AG20443 (cell line): ENCODE measurements at regions not wholly inside any gene's neighbourhood (a gene's known extent, or its start where the extent isn't known, plus 50 kb on each side); places are given as distances from the start of the nearest gene placed in this dataset.

Experiments
- DNase-seq: peaks from one replicate; pipeline ENCODE4 v3.0.0; 2012; ENCODE audit warnings: low spot score, mixed read lengths

DNA sequence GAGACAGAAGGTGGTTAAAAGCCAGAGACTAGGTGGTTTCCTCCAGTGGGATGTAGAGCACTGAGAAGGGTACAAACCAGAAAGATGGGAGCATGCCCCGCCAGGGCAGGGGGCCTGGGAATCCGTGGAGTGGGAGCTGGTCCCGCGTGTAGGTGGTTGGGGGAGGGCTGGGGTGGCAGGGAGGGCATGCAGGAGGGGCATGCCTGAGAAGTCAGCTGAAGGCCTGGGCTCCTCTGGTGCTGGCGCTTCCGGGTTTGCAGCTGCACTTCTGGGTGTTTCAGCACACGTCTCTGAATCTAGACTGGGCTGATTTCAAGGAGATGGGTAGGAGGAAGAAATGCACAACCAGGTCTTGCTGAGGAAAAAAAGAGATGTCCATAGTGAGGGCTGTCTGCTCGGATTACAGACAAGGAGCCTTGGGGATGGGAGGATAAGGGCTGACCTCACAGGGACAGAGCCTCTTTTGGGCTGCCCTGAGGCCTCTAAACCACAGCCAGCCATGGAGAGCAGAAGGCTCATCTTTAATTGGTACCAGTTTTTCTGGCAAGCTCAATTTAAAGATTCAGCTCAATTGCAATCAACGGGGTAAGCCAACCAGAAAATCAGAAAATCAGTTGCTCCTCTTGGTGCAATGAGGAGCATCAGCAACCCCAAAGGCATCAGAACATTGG lies 151.9 kb downstream of the FAM43A start:
- DNase-seq: peak; percentile 35

DNA sequence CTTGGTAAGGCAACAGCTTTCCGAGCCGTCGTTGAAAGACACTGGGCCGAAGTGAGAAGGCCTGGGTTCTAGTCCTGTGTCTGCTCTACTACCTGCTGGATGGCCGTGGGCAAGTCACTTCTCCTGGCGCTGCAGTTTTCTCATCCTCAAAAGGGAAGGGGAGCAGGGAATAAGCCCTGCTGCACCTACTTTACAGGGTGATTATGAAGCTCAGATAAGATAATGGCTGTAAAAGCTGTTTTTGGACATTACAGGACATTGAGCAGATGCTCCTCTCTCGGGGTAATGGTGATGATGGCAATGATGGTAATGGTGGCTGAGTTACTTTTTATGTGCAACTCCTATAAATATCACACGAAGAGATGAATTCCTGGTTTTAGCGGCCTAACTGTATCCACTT lies 152.6 kb downstream of the FAM43A start:
- DNase-seq: no peak

DNA sequence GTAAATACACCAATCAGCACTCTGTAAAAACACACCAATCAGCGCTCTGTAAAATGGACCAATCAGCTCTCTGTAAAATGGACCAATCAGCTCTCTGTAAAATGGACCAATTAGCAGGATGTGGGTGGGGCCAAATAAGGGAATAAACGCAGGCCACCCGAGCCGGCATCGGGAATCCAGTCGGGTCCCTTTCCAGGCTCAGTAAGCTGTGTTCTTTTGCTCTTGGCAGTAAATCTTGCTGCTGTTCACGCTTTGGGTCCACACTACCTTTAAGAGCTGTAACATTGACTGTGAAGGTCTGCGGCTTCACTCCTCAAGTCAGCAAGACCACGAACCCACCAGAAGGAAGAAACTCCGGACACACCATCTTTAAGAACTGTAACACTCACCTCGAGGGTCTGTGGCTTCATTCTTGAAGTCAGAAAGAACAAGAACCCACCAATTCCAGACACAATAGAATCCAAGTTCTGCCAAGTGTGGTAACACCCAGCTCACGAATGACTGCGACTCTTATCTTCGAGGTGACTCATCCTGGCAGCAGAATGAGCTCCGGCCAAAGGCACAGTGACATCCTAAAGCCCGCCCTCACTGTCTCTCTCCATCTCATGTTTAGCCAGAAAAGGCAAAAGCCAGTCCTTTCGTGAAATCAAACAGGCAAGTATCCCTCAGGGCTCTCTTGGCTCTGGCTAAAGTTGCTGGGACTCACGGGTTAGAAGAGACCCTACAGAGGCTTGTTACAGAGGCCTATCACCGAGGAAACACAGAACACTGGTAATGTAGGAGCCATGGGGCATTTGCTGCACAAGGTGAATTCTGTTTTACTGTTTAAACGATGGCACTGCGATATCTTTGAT lies 155.2 kb downstream of the FAM43A start:
- peak; percentile 63 for DNase-seq

DNA sequence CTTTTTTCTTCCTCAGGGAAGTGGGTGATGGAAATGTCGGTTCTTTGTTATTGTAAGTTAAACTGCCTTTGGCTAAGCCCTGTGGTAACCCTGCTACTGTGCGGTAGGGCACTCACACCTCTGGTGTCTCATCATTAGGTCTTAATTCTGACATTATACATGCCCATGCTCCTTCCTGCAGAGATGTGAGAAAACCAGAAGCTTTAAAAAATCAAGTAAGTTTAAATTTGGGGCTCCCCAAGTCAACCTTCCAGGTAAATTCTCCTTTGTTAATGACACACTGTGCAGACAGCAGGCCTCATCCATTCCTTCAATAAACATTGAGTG lies 155.8 kb downstream of the FAM43A start:
- no peak for DNase-seq

DNA sequence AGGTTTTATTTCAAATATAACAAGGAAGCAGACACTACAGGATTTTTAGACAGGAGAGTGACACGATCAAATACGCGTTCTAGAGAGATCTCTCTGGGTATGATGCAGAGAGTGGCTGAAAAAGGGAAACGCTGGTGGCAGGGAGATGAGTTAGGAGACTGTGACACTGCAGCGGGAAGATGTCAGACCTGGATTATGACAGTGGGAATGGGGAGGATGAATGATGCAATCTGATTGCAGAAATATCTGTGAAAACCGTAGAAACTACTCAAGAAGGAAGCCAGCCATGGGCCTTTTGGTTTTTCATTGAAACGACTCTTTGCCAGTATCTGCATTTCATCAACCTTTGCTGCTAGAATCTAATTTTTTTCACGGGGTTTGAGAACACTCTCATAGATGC lies 157.9 kb downstream of the FAM43A start:
- DNase-seq: no peak

DNA sequence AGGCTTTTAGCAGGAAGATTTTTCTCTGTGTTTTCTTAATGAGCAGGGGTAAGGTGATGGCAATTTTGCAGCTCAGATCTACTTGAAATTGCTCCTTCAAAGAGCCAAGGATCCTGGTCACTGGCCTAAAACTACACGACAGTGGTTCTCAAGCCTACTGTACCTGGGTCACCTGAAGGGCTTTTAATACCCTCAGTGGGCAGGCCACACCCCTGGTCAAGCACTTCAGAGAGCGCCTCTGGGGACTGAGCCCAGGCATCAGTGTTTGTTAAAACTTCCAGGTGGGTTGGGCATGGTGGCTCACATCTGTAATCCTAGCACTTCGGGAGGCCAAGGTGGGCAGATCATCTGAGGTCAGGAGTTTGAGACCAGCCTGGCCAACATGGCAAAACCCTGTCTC lies 158.4 kb downstream of the FAM43A start:
- no peak for DNase-seq

DNA sequence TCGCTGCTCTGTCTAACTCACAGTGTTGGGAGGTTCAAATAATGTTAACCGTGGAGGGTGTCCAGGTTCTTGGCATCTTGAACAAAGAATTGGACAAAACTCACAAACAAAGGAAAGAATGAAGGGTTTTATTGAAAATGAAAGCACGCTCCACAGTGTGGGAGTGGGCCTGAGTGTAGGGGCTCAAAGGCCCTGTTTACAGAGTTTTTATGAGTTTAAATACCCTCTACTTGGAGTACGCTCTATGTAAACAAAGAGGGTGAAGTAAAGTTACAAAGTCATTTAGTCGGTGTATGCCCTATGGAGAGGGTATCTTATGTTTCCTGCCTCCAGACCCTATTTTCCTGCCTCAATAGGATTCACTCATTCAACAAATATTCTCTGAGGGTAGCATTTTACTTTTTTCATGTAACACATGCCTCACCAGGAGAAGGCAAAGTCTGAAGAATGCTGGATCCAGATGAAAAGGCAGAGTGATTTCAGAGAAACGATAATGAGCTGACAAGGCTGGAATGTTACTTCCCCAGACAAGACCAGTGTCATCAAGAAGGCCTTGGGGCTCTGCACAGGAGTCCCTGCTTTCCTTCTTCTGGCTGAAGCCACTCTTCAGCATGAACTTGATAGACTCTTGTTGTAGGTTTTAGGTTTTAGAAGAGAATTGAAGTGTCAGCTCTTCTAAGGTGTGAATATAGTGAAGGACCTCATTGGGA lies 163.6 kb downstream of the FAM43A start:
- no peak for DNase-seq

DNA sequence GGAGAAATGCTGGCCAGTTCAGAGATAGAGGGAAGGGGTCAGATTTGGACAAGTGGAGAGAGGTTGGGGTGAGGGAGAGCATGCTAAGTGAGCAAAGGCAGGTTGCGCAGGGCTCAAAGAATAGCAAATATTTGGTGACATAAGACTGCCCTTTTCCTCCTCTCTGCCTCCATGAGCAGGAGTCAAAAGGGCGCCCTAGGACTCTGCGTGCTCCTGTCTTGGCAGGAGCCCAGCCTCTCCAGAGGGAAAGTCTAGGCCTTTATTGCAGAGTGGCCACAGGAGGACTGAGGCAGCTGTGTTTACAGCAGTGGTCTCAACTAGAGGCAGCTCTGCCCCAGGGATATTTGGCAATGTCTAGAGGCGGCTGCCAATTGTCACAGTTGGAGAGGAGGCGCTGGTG lies 165.6 kb downstream of the FAM43A start:
- no peak for DNase-seq

DNA sequence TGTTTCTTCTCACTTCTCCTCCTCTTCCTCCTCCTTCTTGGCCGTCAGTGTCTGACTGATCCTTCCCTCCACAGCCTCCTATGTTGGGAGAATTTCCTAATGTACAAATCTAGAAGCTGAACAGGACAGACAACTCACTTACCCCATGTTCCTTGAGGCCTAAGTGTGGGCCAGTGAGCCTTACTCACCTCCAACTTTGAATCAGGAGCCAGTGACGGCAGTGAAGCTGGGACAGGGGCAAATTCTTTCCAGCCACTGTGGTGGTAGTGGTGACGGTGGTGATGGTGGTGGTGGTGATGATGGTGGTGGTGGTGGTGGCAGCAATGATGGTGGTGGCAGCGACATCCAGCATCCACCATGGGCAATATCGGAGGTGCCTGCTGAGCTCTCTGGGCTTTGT lies 166.3 kb downstream of the FAM43A start:
- no peak for DNase-seq

DNA sequence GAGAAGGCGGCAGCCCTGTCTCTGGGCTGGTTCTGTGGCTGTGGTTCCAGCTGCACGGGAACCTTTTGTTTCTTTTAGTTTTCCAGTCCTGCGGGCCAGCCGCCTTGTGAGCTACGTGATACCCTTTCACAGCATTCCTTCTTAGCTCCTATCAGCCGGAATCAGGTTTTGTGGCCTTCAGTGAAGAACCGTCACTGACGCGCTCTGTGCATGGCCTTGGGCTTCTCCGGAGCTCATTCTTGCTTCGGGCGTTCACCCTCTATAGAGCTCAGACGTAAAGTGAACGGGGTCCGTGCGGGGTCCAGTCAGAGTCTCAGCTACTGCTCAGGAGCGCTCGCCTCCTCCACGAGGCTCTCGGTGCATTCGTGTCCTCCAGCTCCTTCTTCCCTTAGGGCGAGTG lies 166.7 kb downstream of the FAM43A start:
- DNase-seq: no peak

DNA sequence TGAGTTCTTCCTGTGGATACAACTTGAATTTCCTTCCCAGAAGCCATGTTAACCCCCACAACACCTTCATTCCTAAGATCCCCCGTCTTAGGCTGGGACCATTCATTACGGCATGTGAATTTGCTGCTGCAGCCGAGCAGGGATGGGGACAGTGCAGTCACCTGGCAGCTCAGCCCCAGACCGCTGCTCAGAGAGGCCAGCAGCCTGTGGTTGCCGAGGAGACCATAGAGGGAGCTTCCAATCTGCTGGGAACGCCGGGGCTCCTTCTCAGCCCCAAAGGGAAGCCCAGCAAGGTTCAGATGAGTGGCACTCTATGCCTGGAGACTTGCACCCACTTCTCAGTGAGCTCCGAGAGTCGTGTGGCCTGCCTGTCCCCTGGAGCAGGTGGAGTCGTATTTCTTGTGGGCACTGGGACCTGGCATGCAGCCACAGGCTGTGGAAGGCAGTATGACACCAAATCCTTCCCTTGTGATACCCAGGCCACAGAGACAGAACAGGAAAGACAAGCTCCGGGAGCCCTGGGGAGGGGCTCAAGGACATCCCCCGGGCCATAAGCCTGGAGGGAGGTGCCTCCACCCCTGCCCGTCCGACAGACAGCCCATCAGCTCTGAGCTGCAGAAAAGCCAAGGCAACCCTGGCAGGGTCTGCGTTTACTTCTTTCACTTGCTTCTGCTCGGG lies 167.3 kb downstream of the FAM43A start:
- no peak for DNase-seq

DNA sequence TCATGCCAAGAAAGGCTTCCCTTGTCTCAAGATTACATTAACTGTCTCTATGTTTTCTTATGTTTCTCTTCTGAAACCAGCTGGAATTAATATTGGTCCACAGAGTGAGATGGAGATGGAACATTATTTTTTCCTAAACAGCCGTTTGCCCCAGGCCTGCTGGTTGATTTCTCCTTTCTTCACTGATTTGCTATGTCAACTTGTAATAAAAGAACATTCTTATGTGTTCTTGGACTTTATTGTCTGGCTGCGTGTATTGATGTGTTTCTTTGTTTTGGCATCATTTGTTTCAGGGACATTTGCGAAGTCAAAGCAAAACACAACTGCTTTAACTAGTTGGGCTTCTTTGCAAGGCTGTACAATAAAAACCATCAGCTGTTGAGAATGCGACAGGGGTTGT lies 168.5 kb downstream of the FAM43A start:
- no peak for DNase-seq

DNA sequence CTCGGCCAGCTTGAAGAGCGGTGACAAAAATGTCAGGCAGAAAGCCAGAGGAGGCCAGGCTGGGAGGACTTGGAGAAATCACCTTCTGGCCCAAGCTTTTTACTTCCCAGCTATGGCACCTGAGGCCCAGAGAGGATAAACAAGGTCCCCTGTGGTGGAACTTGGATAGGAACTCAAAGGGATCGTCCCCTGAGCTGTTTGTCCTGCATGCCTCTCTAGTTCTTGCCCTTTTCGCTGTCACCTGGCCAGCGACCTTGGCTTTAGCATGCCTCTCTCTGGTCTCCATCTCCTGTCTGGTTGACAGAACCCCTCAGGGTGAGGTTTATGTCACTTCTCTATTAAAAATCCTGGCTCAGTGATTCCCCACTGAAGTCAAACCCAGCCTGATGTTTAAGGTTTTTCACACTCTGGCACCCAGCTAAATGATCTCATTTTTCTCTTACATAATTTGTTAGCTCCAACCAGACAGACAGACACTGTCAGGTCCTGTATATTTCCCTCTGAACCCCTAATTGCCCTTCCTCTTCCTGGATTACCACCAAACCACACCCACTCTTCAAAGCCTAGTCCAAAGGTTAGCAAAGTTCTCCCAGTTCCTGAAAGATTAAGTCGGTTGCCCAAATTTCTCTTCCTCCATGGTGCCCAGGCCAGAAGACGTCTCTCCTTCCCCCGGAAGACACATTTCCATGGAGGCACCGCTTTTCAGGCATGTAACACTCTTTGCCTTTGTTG lies 169.1 kb downstream of the FAM43A start:
- no peak for DNase-seq

DNA sequence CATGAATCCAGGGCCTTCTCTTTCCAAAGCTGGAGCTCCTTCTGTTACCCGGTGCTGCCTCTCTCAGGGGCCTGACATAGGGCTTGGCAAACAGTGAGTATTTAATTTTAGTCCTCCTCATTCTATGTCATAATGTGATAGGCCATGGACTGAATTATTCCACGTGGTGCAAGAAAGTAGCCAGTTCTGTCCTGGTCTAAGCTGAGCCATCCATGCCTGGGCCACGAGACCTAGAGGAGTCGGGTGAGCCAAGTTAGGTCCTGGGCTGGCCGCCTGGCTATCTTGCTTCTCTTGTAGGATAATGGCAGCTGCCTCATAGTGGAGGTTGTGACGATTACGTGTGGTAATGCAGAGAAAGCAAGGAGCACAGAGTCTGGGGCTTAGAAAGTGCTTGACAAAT lies 170.6 kb downstream of the FAM43A start:
- DNase-seq: no peak

DNA sequence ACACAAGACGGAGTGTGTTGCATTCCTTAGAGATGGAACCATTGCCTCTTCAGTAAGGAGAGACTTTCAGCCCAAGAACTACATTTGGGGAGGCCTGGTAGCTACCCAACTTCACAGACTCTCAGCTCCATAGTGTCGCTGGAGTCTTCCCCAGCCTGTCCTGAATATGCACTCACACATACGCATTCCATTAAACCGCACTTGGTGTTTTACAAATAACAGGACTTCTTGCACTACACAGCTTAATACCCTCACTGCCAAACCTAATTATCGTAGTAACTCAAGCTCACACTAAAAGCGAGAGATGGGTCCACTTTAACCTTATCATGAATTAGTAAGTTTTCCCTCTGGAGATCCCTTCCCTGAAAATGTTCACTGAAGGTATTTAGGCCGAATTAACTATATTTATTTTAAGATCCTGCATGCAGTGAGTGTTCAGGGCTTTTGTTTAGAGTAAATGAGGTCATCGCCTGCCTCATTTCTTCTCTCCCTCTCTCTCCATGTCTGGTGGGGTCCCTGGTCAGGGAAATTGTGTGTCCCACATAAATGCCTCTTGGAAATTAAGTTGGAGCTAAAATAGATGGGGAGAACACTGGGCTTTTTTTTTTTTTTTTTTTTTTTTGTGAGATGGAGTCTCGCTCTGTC lies 171.9 kb downstream of the FAM43A start:
- no peak for DNase-seq

DNA sequence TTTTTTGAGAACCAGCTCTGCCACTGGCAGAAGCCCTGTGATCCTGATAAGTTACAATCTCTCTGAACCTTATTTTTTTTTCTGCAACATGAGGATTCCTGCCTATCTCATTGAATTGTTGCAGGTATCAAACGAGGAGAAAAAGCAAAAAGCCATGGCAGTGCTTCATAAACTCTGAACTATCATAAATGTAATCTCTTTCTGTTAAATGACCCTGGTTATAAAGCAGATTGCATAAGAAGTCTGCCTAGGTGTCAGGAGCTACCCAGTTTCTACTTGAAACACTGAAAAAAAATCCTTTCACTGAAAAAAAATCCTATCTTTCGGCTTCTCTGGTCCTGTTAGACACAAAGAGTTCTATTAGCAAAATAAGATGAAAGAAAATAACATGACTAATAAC lies 172.7 kb downstream of the FAM43A start:
- no peak for DNase-seq

DNA sequence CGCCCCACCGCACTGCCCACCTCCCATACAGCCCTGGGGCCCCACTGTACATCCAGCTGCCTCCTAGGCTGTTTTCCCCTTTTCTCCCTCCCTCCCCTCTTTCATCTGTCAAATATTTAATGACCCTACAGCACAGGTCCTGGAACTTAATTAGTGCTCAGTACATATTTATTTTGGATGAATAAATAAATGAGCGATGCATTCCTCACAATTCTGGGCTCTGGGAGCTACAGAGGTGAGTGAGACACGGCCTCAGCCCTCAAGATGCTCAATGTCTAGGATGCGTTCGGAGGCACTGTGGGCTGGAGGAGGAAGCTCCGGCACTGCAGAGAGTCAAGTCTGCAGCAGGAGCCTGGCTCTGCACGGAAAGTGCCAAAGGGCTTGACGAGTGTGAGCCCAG lies 175.0 kb downstream of the FAM43A start:
- no peak for DNase-seq

DNA sequence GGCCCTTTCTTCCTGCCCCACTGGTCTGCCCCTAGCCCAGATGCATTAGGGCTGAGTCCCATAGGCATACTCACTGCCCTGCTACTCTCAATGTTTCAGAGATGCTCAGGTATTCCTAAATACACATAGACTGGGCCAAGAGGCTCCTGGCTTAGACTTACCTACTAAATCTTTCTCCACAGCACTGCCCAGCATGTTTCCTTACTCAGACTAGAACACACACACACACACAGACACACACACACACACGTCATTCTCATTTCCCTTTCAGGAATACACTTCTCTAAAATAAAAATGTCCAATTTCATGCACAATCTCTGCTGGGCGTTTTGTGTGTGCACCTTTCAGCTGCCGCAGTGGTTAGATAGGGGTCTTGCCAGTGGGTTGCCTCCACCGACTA lies 175.7 kb downstream of the FAM43A start:
- no peak for DNase-seq

DNA sequence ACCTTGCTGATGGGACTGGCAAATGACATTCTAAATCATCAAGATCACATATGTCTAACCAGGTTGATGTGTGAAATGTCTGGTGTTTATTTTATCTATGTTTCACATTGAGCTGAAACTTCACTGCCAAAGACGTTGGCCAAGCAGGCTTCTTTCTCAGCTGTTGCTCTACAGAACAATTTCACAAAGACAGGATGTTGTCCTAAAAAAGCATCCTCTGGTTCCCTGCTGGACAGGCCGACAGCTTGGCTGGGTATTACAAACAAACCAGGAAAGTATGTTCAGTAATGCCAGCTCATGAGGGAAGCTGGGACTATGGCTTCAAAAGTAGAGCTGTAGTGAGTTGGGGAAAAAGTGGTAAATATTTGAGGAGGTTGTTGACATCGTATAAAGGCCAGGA lies 179.4 kb downstream of the FAM43A start:
- no peak for DNase-seq

DNA sequence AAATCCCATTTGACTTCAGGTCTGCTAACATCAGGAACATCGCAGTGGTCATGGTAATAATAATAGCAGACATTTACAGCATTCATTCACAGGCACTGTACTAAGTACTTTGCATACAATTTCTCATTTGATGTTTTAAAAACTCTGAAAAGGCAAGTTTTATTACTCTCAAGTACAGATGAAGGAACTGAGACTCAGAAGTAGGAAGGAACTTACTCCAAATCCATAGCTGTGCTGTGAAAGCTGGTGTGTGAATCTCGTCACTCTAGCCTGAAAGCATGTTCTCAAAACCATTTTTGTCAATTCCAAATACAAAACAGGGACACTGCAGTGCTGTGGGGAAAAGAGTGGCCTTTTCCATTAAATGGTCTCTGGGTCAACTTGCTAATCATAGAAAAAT lies 179.9 kb downstream of the FAM43A start:
- DNase-seq: no peak

DNA sequence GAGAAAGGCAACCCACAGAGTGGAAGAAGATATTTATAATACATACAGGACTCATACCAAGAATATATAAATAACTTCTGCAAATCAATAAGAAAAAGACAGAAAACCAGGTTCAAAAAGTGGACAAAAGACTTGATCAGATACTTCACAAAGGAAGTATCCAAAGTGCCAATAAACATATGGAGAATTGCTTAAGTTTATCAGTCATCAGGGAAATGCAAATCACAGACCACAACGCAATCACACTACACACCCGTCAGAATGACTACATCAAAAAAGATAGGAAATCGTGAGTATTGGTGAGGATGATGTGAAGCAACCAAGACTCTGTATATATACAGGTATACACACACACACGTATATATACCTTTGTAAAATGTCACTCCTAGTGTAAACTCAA lies 180.6 kb downstream of the FAM43A start:
- DNase-seq: no peak
